ENCODE measurements at regions not wholly inside any gene's neighbourhood (a gene's known extent, or its start where the extent isn't known, plus 50 kb on each side); places are given as distances from the start of the nearest gene placed in this dataset.

GRCh38 chr7:25611196-25611595 is 382.9 kb upstream of the NPVF start:
- no peak for TF ChIP-seq EZH2 (IDR thresholded peaks at IDR 0.05; ENCODE audit: borderline replicate concordance, low read depth, low read length, poor library complexity, severe bottlenecking)
- TF ChIP-seq CTCF (conservative IDR thresholded peaks at IDR 0.05; ENCODE audit: low read depth, low read length), result no peak
- intact Hi-C loops (cut with micrococcal nuclease; ENCODE audit: unreplicated experiment), result no loop called here
- no peaks in the 10 kb centered on the region for H3K9me3 ChIP-seq (ENCODE audit: low read depth, low read length, poor library complexity, severe bottlenecking)
- DNase-seq (ENCODE audit: low spot score), result no peak
- no TSS peak for BruUV-seq (replicated peaks)
- H3K4me3 ChIP-seq (ENCODE audit: low read depth, low read length, poor library complexity, severe bottlenecking), result no peak overlapping the region
- H3K27me3 ChIP-seq (replicated peaks; ENCODE audit: insufficient read depth, low read depth, low read length, poor library complexity), result peaks cover 5% of the 10 kb centered on the region
- H3K27ac ChIP-seq (ENCODE audit: low read depth, low read length, poor library complexity, severe bottlenecking), result no peak overlapping the region
- CTCF ChIA-PET, result no interaction called here
- no peaks in the 10 kb centered on the region for H3K4me1 ChIP-seq (ENCODE audit: insufficient read depth, low read length, poor library complexity, severe bottlenecking)
- POLR2A ChIA-PET (ENCODE audit: low non-redundant PET), result no interaction called here
- no peaks in the 10 kb centered on the region for H3K36me3 ChIP-seq (ENCODE audit: insufficient read depth, low read length, poor library complexity, severe bottlenecking)

GRCh38 chr7:25613912-25614311 is 385.6 kb upstream of the NPVF start:
- Histone ChIP-seq H3K9me3 (ENCODE audit: low read depth, low read length, poor library complexity, severe bottlenecking) (no peaks in the 10 kb centered on the region), H3K36me3 (ENCODE audit: insufficient read depth, low read length, poor library complexity, severe bottlenecking) (no peaks in the 10 kb centered on the region), H3K27ac (ENCODE audit: low read depth, low read length, poor library complexity, severe bottlenecking) (no peak overlapping the region), H3K4me3 (ENCODE audit: low read depth, low read length, poor library complexity, severe bottlenecking) (no peak overlapping the region), H3K27me3 (replicated peaks; ENCODE audit: insufficient read depth, low read depth, low read length, poor library complexity) (peaks cover 5% of the 10 kb centered on the region), H3K4me1 (ENCODE audit: insufficient read depth, low read length, poor library complexity, severe bottlenecking) (no peaks in the 10 kb centered on the region)
- no TSS peak for BruUV-seq (replicated peaks)
- intact Hi-C loops (cut with micrococcal nuclease; ENCODE audit: unreplicated experiment), result no loop called here
- CTCF ChIA-PET, result no interaction called here
- POLR2A ChIA-PET (ENCODE audit: low non-redundant PET), result no interaction called here
- TF ChIP-seq EZH2 (IDR thresholded peaks at IDR 0.05; ENCODE audit: borderline replicate concordance, low read depth, low read length, poor library complexity, severe bottlenecking), result no peak
- TF ChIP-seq CTCF (conservative IDR thresholded peaks at IDR 0.05; ENCODE audit: low read depth, low read length), result no peak
- DNase-seq (ENCODE audit: low spot score), result no peak

- intact Hi-C loops (cut with micrococcal nuclease; ENCODE audit: unreplicated experiment), result no loop called here
- H3K4me1 ChIP-seq (ENCODE audit: insufficient read depth, low read length, poor library complexity, severe bottlenecking), result no peaks in the 10 kb centered on the region
- ChIA-PET CTCF (no interaction called here), POLR2A (ENCODE audit: low non-redundant PET) (no interaction called here)
- H3K9me3 ChIP-seq (ENCODE audit: low read depth, low read length, poor library complexity, severe bottlenecking), result no peaks in the 10 kb centered on the region
- no peak for DNase-seq (ENCODE audit: low spot score)
- H3K27me3 ChIP-seq (replicated peaks; ENCODE audit: insufficient read depth, low read depth, low read length, poor library complexity), result peaks cover 4% of the 10 kb centered on the region
- no peak overlapping the region for H3K4me3 ChIP-seq (ENCODE audit: low read depth, low read length, poor library complexity, severe bottlenecking)
- BruUV-seq (replicated peaks), result no TSS peak
- H3K36me3 ChIP-seq (ENCODE audit: insufficient read depth, low read length, poor library complexity, severe bottlenecking), result no peaks in the 10 kb centered on the region
- TF ChIP-seq CTCF (conservative IDR thresholded peaks at IDR 0.05; ENCODE audit: low read depth, low read length), result no peak
- TF ChIP-seq EZH2 (IDR thresholded peaks at IDR 0.05; ENCODE audit: borderline replicate concordance, low read depth, low read length, poor library complexity, severe bottlenecking), result no peak
- no peak overlapping the region for H3K27ac ChIP-seq (ENCODE audit: low read depth, low read length, poor library complexity, severe bottlenecking)
Measured at GRCh38 chr7:25614415-25614814, 386.1 kb upstream of the NPVF start.
